Tibial artery (tissue), 4 donors: ENCODE measurements at regions not wholly inside any gene's neighbourhood (a gene's known extent, or its start where the extent isn't known, plus 50 kb on each side); places are given as distances from the start of the nearest gene placed in this dataset.
A peak's percentile ranks its signal among the peaks of the same experiment; 100 is the strongest.

Source experiments
- DNase-seq, 2 donors: peaks; one replicate each; pipeline ENCODE4 v3.0.0-alpha.2; 2019
- H3K27ac ChIP-seq, 2 donors: fragments of 200-600 bp; sonication (generic) in 1 of 2; 1 replicate in 1 of 2; 2 replicates in 1 of 2; pipeline ENCODE4 v1.5.1; 2018 to 2019; ENCODE audit warnings: mild to moderate bottlenecking in 1 of 2
- H3K27me3 ChIP-seq, 2 donors: fragments of 200-600 bp; sonication (generic) in 1 of 2; one replicate each; pipeline versions ENCODE4 v1.5.1 to v1.6.0; 2016 to 2019
- H3K36me3 ChIP-seq, 3 donors: fragments of 200-600 bp; sonication (generic) in 2 of 3; one replicate each; pipeline ENCODE4 v1.5.1; 2016 to 2019; ENCODE audit warnings: mild to moderate bottlenecking in 2 of 3
- H3K4me1 ChIP-seq, 4 donors: fragments of 200-600 bp; sonication (generic) in 2 of 4; 1 replicate in 3 of 4; 2 replicates in 1 of 4; pipeline ENCODE4 v1.5.1; 2016 to 2019
- H3K4me3 ChIP-seq, 2 donors: fragments of 200-600 bp; sonication (generic) in 1 of 2; 1 replicate in 1 of 2; 2 replicates in 1 of 2; pipeline ENCODE4 v1.5.1; 2018 to 2019; ENCODE audit warnings: mild to moderate bottlenecking in 2 of 2
- H3K9me3 ChIP-seq, 3 donors: fragments of 200-600 bp; sonication (generic) in 1 of 3; one replicate each; pipeline ENCODE4 v1.5.1; 2016 to 2019
- intact Hi-C: fragments of 100-400 bp; cut with DNase I; formaldehyde crosslinking; loops from one replicate; pipeline ENCODE4 v1.15.0; 2023; ENCODE audit warnings: low total_unique reads
- TF ChIP-seq, protein P1 (sequence below), 2 experiments: fragments of 200-600 bp in 1 of 2; fragments of 450-650 bp in 1 of 2; IDR thresholded peaks; one replicate each; pipeline ENCODE4 v1.5.1; 2017 to 2019; ENCODE audit warnings: antibody characterized with exemption in 2 of 2, mild to moderate bottlenecking in 1 of 2, moderate library complexity in 1 of 2

GRCh38 chr3:78021710-78022109, 981.8 kb downstream of the ROBO2 start:
- Histone ChIP-seq H3K9me3 (no peaks in the 10 kb centered on the region), H3K4me3 (no peak overlapping the region), H3K4me1 (peaks cover 0 to 10% (median 0%) of the 10 kb centered on the region in 4 donors), H3K27me3 (no peaks in the 10 kb centered on the region), H3K27ac (no peak overlapping the region), H3K36me3 (no peaks in the 10 kb centered on the region)
- intact Hi-C loops: no loop called here
- no peak for DNase-seq
- TF ChIP-seq, protein P1, sequence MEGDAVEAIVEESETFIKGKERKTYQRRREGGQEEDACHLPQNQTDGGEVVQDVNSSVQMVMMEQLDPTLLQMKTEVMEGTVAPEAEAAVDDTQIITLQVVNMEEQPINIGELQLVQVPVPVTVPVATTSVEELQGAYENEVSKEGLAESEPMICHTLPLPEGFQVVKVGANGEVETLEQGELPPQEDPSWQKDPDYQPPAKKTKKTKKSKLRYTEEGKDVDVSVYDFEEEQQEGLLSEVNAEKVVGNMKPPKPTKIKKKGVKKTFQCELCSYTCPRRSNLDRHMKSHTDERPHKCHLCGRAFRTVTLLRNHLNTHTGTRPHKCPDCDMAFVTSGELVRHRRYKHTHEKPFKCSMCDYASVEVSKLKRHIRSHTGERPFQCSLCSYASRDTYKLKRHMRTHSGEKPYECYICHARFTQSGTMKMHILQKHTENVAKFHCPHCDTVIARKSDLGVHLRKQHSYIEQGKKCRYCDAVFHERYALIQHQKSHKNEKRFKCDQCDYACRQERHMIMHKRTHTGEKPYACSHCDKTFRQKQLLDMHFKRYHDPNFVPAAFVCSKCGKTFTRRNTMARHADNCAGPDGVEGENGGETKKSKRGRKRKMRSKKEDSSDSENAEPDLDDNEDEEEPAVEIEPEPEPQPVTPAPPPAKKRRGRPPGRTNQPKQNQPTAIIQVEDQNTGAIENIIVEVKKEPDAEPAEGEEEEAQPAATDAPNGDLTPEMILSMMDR (IDR thresholded peaks at IDR 0.05): no peak

DNA sequence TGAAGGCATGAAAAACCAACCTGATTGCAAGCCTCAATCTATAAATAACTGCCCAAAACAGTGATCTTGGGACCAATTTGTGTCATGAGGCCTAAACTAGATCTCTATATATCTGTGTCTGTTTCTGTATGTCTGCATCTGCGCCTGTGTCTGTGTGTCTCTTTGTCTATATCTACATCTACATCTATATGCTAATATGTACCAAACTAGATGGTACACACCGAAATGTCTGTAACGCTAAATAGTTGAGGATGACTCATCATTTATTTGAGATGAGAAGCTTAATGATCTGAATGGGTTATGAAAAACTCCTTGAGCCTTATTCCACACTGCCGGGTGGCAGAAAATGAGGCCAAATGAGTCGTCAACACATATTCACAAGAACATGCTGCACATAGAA, 982.3 kb downstream of the ROBO2 start:
- DNase-seq: no peak
- H3K4me1 ChIP-seq: peaks cover 0 to 15% (median 0%) of the 10 kb centered on the region in 4 donors
- H3K27me3 ChIP-seq: no peaks in the 10 kb centered on the region
- no peak overlapping the region for H3K4me3 ChIP-seq
- H3K9me3 ChIP-seq: no peaks in the 10 kb centered on the region
- H3K36me3 ChIP-seq: no peaks in the 10 kb centered on the region
- TF ChIP-seq, protein P1 (IDR thresholded peaks at IDR 0.05): no peak
- intact Hi-C loops: no loop called here
- H3K27ac ChIP-seq: no peak overlapping the region

DNA sequence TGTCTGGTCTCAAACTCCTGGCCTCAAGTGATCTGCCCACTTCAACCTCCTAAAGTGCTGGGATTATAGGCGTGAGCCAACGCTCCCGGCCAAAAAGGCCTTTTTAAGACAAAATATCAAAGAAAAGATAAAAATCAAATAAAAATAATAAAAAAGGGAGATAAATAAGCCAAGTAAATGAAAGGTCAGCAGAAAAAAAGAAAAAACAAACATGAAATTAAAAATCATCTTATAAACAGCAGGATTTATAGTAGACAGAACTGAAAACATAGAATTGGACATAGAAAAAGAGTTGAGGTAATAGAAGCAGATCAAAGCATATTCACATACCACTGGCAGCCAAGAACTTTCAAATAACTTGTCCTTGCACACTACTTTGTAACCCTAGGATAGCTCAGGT, 983.4 kb downstream of the ROBO2 start:
- TF ChIP-seq, protein P1 (IDR thresholded peaks at IDR 0.05): no peak
- H3K4me3 ChIP-seq: no peak overlapping the region
- H3K36me3 ChIP-seq: no peaks in the 10 kb centered on the region
- no peaks in the 10 kb centered on the region for H3K9me3 ChIP-seq
- no peak overlapping the region for H3K27ac ChIP-seq
- intact Hi-C loops: no loop called here
- H3K27me3 ChIP-seq: no peaks in the 10 kb centered on the region
- DNase-seq: no peak
- peaks cover 0 to 23% (median 0%) of the 10 kb centered on the region in 4 donors for H3K4me1 ChIP-seq

GRCh38 chr3:78025916-78026315, 986.0 kb downstream of the ROBO2 start:
- no peak for DNase-seq
- TF ChIP-seq, protein P1 (IDR thresholded peaks at IDR 0.05): no peak
- no peaks in the 10 kb centered on the region for H3K9me3 ChIP-seq
- no peaks in the 10 kb centered on the region for H3K36me3 ChIP-seq
- no peaks in the 10 kb centered on the region for H3K27me3 ChIP-seq
- intact Hi-C loops: no loop called here
- no peak overlapping the region for H3K4me3 ChIP-seq
- H3K27ac ChIP-seq: peak overlapping the region; percentile 0 to 29
- H3K4me1 ChIP-seq: peaks cover 0 to 23% (median 0%) of the 10 kb centered on the region in 4 donors

DNA sequence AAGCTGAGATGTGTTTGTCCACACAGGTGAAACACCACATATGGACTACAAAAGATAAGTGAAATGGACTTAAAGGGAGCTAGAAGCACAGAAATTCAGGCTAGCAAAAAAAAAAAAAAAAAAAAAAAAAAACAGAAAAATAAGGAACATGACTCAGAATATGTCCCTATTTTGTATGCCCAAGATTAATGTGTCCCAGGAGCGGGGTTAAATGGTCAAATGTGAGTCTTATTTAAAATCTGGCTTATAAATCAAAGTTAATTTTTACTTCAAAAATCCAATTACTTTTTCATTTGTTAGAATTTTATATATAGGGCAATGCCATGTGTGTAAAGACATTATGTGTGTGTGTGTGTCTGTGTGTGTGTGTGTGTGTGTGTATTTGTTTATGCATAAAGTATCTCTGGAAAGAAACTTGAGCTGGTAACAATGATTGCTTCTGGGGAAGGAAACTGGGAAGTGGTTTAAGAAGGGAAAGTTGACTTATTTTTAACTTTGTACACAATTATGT, 986.5 kb downstream of the ROBO2 start:
- Histone ChIP-seq H3K27ac (no peak overlapping the region), H3K9me3 (no peaks in the 10 kb centered on the region), H3K36me3 (no peaks in the 10 kb centered on the region), H3K4me3 (no peak overlapping the region), H3K27me3 (no peaks in the 10 kb centered on the region), H3K4me1 (peaks cover 0 to 23% (median 0%) of the 10 kb centered on the region in 4 donors)
- TF ChIP-seq, protein P1 (IDR thresholded peaks at IDR 0.05): no peak
- no peak for DNase-seq
- intact Hi-C loops: no loop called here

- Histone ChIP-seq H3K27ac (no peak overlapping the region), H3K4me1 (peaks cover 0 to 23% (median 0%) of the 10 kb centered on the region in 4 donors), H3K4me3 (no peak overlapping the region), H3K27me3 (no peaks in the 10 kb centered on the region), H3K36me3 (no peaks in the 10 kb centered on the region), H3K9me3 (no peaks in the 10 kb centered on the region)
- TF ChIP-seq, protein P1 (IDR thresholded peaks at IDR 0.05): no peak
- intact Hi-C loops: no loop called here
- DNase-seq: no peak
These were observed 989.9 kb downstream of the ROBO2 start for GRCh38 chr3:78029775-78030174.
